ENCODE measurements at regions not wholly inside any gene's neighbourhood (a gene's known extent, or its start where the extent isn't known, plus 50 kb on each side); places are given as distances from the start of the nearest gene placed in this dataset.
A peak's percentile ranks its signal among the peaks of the same experiment; 100 is the strongest.

GRCh38 chr2:30026091-30027055, 105.0 kb upstream of the ALK start:
- Histone ChIP-seq H3K4me2 (ENCODE audit: low read length) (peak overlapping the region; percentile 74), H3K9ac (ENCODE audit: low read depth, low read length) (no peak overlapping the region), H3K9me3 (replicated peaks; ENCODE audit: low read length) (no peaks in the 10 kb centered on the region), H3K4me3 (ENCODE audit: low read length) (peak overlapping the region; percentile 37), H3K36me3 (ENCODE audit: insufficient read depth, low read length) (no peaks in the 10 kb centered on the region), H3K27me3 (ENCODE audit: control insufficient read depth, insufficient read depth, low read length) (peaks cover 29% of the 10 kb centered on the region), H3K4me1 (ENCODE audit: control insufficient read depth, insufficient read depth, low read length) (peaks cover 8% of the 10 kb centered on the region)

- H3K9me3 ChIP-seq (replicated peaks; ENCODE audit: low read length): no peaks in the 10 kb centered on the region
- H3K4me1 ChIP-seq (ENCODE audit: control insufficient read depth, insufficient read depth, low read length): peaks cover 8% of the 10 kb centered on the region
- no peak overlapping the region for H3K9ac ChIP-seq (ENCODE audit: low read depth, low read length)
- no peak overlapping the region for H3K4me2 ChIP-seq (ENCODE audit: low read length)
- peaks cover 29% of the 10 kb centered on the region for H3K27me3 ChIP-seq (ENCODE audit: control insufficient read depth, insufficient read depth, low read length)
- no peaks in the 10 kb centered on the region for H3K36me3 ChIP-seq (ENCODE audit: insufficient read depth, low read length)
- no peak overlapping the region for H3K4me3 ChIP-seq (ENCODE audit: low read length)
Observed at GRCh38 chr2:30029804-30030203, 108.4 kb upstream of the ALK start.

GRCh38 chr2:30030361-30030760, 109.0 kb upstream of the ALK start:
- no peaks in the 10 kb centered on the region for H3K36me3 ChIP-seq (ENCODE audit: insufficient read depth, low read length)
- H3K27me3 ChIP-seq (ENCODE audit: control insufficient read depth, insufficient read depth, low read length): peaks cover 29% of the 10 kb centered on the region
- no peak overlapping the region for H3K9ac ChIP-seq (ENCODE audit: low read depth, low read length)
- peaks cover 8% of the 10 kb centered on the region for H3K4me1 ChIP-seq (ENCODE audit: control insufficient read depth, insufficient read depth, low read length)
- no peaks in the 10 kb centered on the region for H3K9me3 ChIP-seq (replicated peaks; ENCODE audit: low read length)
- no peak overlapping the region for H3K4me3 ChIP-seq (ENCODE audit: low read length)
- no peak overlapping the region for H3K4me2 ChIP-seq (ENCODE audit: low read length)

GRCh38 chr2:30031184-30031583, 109.8 kb upstream of the ALK start:
- Histone ChIP-seq H3K36me3 (ENCODE audit: insufficient read depth, low read length) (no peaks in the 10 kb centered on the region), H3K9ac (ENCODE audit: low read depth, low read length) (no peak overlapping the region), H3K27me3 (ENCODE audit: control insufficient read depth, insufficient read depth, low read length) (peaks cover 31% of the 10 kb centered on the region), H3K4me1 (ENCODE audit: control insufficient read depth, insufficient read depth, low read length) (peaks cover 5% of the 10 kb centered on the region), H3K4me2 (ENCODE audit: low read length) (no peak overlapping the region), H3K4me3 (ENCODE audit: low read length) (no peak overlapping the region), H3K9me3 (replicated peaks; ENCODE audit: low read length) (no peaks in the 10 kb centered on the region)

- Histone ChIP-seq H3K4me2 (ENCODE audit: low read length) (no peak overlapping the region), H3K27me3 (ENCODE audit: control insufficient read depth, insufficient read depth, low read length) (peaks cover 24% of the 10 kb centered on the region), H3K4me1 (ENCODE audit: control insufficient read depth, insufficient read depth, low read length) (no peaks in the 10 kb centered on the region), H3K4me3 (ENCODE audit: low read length) (no peak overlapping the region), H3K9ac (ENCODE audit: low read depth, low read length) (no peak overlapping the region), H3K36me3 (ENCODE audit: insufficient read depth, low read length) (no peaks in the 10 kb centered on the region), H3K9me3 (replicated peaks; ENCODE audit: low read length) (no peaks in the 10 kb centered on the region)
Observed at GRCh38 chr2:30034052-30034775, 112.6 kb upstream of the YPEL5 start.

GRCh38 chr2:30037016-30037415, 109.8 kb upstream of the YPEL5 start:
- no peaks in the 10 kb centered on the region for H3K4me1 ChIP-seq (ENCODE audit: control insufficient read depth, insufficient read depth, low read length)
- H3K4me2 ChIP-seq (ENCODE audit: low read length): no peak overlapping the region
- H3K27me3 ChIP-seq (ENCODE audit: control insufficient read depth, insufficient read depth, low read length): peaks cover 16% of the 10 kb centered on the region
- no peaks in the 10 kb centered on the region for H3K9me3 ChIP-seq (replicated peaks; ENCODE audit: low read length)
- H3K36me3 ChIP-seq (ENCODE audit: insufficient read depth, low read length): no peaks in the 10 kb centered on the region
- H3K4me3 ChIP-seq (ENCODE audit: low read length): no peak overlapping the region
- no peak overlapping the region for H3K9ac ChIP-seq (ENCODE audit: low read depth, low read length)

- Histone ChIP-seq H3K4me2 (ENCODE audit: low read length) (no peak overlapping the region), H3K9me3 (replicated peaks; ENCODE audit: low read length) (no peaks in the 10 kb centered on the region), H3K9ac (ENCODE audit: low read depth, low read length) (no peak overlapping the region), H3K36me3 (ENCODE audit: insufficient read depth, low read length) (no peaks in the 10 kb centered on the region), H3K27me3 (ENCODE audit: control insufficient read depth, insufficient read depth, low read length) (peaks cover 16% of the 10 kb centered on the region), H3K4me1 (ENCODE audit: control insufficient read depth, insufficient read depth, low read length) (no peaks in the 10 kb centered on the region), H3K4me3 (ENCODE audit: low read length) (no peak overlapping the region)
Observed at GRCh38 chr2:30038419-30038818, 108.4 kb upstream of the YPEL5 start.

- H3K4me2 ChIP-seq (ENCODE audit: low read length): no peak overlapping the region
- no peaks in the 10 kb centered on the region for H3K4me1 ChIP-seq (ENCODE audit: control insufficient read depth, insufficient read depth, low read length)
- no peaks in the 10 kb centered on the region for H3K36me3 ChIP-seq (ENCODE audit: insufficient read depth, low read length)
- H3K9me3 ChIP-seq (replicated peaks; ENCODE audit: low read length): no peaks in the 10 kb centered on the region
- H3K27me3 ChIP-seq (ENCODE audit: control insufficient read depth, insufficient read depth, low read length): peaks cover 21% of the 10 kb centered on the region
- H3K4me3 ChIP-seq (ENCODE audit: low read length): no peak overlapping the region
- H3K9ac ChIP-seq (ENCODE audit: low read depth, low read length): no peak overlapping the region
Observed at GRCh38 chr2:30039101-30039500, 107.7 kb upstream of the YPEL5 start.

- H3K4me1 ChIP-seq (ENCODE audit: control insufficient read depth, insufficient read depth, low read length): no peaks in the 10 kb centered on the region
- H3K27me3 ChIP-seq (ENCODE audit: control insufficient read depth, insufficient read depth, low read length): peaks cover 29% of the 10 kb centered on the region
- H3K9me3 ChIP-seq (replicated peaks; ENCODE audit: low read length): no peaks in the 10 kb centered on the region
- no peaks in the 10 kb centered on the region for H3K36me3 ChIP-seq (ENCODE audit: insufficient read depth, low read length)
- no peak overlapping the region for H3K4me3 ChIP-seq (ENCODE audit: low read length)
- no peak overlapping the region for H3K4me2 ChIP-seq (ENCODE audit: low read length)
- H3K9ac ChIP-seq (ENCODE audit: low read depth, low read length): no peak overlapping the region
Observed at GRCh38 chr2:30040147-30040546, 106.7 kb upstream of the YPEL5 start.

GRCh38 chr2:30041884-30042283, 104.9 kb upstream of the YPEL5 start:
- Histone ChIP-seq H3K9ac (ENCODE audit: low read depth, low read length) (no peak overlapping the region), H3K9me3 (replicated peaks; ENCODE audit: low read length) (no peaks in the 10 kb centered on the region), H3K27me3 (ENCODE audit: control insufficient read depth, insufficient read depth, low read length) (peaks cover 24% of the 10 kb centered on the region)

GRCh38 chr2:30046396-30046795, 100.4 kb upstream of the YPEL5 start:
- H3K9ac ChIP-seq (ENCODE audit: low read depth, low read length): no peak overlapping the region
- H3K36me3 ChIP-seq (ENCODE audit: insufficient read depth, low read length): no peaks in the 10 kb centered on the region
- H3K4me2 ChIP-seq (ENCODE audit: low read length): no peak overlapping the region
- no peaks in the 10 kb centered on the region for H3K9me3 ChIP-seq (replicated peaks; ENCODE audit: low read length)
- H3K27me3 ChIP-seq (ENCODE audit: control insufficient read depth, insufficient read depth, low read length): peaks cover 32% of the 10 kb centered on the region
- H3K4me3 ChIP-seq (ENCODE audit: low read length): no peak overlapping the region
- H3K4me1 ChIP-seq (ENCODE audit: control insufficient read depth, insufficient read depth, low read length): no peaks in the 10 kb centered on the region

More at GRCh38 chr2:30041884-30042283, 104.9 kb upstream of the YPEL5 start:
- Histone ChIP-seq H3K4me2 (ENCODE audit: low read length) (no peak overlapping the region), H3K36me3 (ENCODE audit: insufficient read depth, low read length) (no peaks in the 10 kb centered on the region), H3K4me3 (ENCODE audit: low read length) (no peak overlapping the region), H3K4me1 (ENCODE audit: control insufficient read depth, insufficient read depth, low read length) (no peaks in the 10 kb centered on the region)

Data from skeletal muscle satellite cell (primary cell).